ENCODE measurements at regions not wholly inside any gene's neighbourhood (a gene's known extent, or its start where the extent isn't known, plus 50 kb on each side); places are given as distances from the start of the nearest gene placed in this dataset.

- TF ChIP-seq CTCF (IDR thresholded peaks at IDR 0.05) (no peak), POLR2A (IDR thresholded peaks at IDR 0.05) (no peak)
Observed at GRCh38 chr6:86042214-86042613, 399.5 kb upstream of the SYNCRIP start.
